ENCODE measurements at regions not wholly inside any gene's neighbourhood (a gene's known extent, or its start where the extent isn't known, plus 50 kb on each side); places are given as distances from the start of the nearest gene placed in this dataset.

DNA sequence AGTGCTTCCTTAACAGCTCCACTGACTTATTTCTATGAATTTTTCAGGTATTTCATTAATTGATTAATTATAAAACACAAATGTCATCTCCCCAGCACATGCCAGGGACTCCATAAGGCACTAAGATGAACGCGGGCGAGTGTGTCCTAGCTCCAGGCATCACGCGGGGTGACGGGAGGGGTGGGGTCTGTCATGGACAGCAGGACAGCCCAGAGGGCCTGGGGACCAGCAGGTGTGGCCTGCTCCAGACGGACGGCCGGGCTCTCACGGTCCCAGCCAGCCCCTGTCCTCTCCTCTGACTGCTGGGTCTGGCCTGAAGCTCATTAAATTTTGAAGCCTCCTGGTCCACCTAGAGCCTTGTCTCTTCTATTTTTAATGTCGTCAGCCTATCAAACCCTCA lies 531.1 kb downstream of the BRD1 start:
- no peak for DNase-seq

DNA sequence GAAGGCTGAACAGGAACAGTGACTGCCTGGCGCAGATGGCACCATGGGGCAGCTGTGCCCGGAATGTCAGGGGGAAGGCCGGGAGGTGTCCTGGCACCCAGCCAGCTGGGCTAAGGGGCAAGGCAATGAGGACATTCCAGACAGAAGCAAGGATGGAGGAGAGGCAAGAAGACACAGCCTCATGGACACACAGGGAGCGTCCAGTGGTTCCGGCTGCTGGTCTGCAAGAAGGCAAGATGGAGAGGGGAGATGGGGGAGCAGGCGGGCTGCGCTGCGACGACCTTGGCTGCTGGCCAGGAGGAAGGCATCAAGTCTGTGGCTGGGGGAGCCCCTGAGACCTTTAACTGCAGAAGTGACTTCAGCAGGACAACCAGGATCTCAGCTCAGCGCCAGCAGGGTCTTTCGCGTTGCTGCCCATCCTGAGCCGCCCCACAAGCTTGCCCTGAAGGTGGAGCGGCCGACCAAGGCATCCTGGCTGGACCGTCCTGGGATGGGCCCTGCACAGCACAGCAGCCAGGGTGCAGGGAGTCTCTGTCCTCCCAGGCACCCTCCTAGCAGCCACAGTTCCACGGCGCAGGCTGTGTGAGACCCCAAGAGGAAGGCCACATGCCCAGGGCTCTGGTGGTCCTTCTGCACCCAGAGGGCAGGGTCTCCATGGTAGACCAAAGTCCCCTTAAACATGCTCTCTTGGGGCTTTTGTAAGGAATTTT lies 531.7 kb downstream of the BRD1 start:
- no peak for DNase-seq

DNA sequence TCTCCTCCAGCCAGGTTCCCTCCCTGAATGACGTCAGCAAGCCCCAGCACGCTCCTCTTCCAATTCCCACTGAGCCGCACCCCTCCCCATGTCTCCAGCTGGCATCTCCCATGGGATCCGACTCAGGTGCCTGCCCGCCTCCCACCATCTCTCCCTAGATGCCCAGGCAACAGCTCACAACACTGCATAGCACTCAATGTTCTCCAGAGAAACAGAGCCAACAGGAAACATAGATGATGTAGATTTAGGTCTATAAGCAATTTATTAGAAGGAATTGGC lies 532.3 kb downstream of the BRD1 start:
- no peak for DNase-seq

DNA sequence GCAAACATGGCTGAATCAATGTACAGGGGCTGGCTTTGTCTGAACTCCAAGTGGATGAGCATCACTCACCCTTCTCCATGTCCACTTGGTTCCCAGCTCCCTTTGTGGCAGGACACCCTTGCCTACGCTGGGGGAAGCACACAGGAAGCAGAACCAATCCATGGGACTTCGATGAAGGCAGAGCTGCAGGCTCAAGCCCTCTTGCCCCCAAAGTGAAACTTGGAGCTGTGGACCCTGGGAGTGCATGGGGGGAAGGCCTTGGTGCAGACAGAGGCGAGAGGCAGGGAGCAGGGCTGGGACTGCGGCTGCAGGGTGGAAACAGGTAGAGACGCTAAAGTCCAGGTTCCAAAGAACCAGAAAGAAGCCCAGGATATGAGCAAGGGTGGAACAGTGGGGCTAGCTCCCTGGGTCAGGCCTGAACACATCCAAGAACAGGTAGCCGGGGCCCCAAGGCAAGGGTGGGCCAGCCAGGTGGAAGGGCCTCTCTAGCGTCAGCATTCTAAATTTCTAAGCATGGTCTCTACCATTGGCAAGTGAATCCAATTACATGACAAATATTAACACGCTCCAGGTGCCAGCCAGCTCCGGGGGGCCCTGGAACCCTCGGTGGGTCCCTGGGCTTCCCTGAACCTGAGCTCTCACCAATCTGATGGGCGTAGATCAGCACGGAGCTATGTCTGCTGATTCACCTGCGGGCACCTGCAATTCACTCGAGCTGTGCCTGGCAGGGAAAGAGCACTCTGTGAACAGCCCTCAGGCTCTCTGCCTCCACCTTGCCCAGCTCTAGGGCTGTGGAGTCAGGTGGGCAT lies 532.8 kb downstream of the BRD1 start:
- no peak for DNase-seq

DNA sequence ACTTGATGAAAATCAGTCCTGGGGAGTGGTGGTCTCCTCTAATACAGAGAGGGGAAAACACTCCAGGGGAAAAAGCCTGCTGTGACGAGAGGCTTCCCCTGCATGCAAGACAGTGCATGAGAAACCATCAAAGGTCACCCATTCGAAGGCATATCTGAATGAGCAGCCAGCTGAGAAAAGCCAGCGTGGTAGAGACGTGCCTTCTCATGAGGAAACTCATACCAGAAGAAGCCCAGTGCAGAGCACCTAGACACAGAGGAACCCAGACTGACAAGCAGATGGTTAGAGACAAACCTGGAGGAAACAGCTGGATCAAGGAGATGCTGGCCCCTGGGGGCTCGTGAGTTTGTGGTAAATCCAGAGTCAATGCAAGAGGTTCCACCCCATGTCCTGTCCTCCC lies 534.8 kb downstream of the BRD1 start:
- DNase-seq, result no peak

DNA sequence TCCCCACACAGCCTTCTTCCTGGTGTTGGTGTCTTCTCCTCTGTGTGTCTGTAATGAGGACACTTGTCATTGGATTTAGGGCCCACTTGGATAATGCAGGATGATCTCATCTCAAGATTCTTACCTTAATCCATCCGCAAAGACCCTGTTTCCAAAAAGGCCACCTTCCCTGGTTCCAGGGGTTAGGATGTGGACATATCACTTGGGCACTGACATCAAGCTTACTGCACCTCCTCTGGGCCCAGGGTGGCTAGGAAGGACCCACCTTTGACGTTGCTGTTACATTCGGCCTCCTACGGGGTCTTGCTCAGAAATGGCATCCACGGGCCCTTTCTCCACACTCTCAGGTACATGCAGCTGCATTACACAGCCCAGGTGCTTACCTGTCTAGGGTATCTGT lies 535.9 kb downstream of the BRD1 start:
- no peak for DNase-seq

DNA sequence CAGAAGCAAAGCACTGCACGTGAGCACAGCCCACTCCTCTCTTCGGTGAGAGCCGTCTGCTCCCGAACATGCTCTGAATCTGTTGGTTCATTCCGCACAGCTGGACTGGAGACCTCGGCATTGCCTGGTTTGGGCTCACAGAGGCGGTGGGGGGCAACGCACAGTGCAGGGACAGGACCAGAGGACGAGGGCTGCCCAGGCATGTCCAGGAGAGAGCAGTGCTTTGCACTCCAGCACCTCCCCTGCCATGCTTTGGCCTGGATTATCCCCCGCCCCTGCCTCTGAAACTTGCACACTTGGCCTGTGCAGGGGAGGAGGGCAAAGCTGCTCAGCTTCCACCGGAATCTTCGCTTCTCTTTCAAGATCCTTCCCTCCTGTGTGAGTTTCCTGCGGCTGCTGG lies 536.5 kb downstream of the BRD1 start:
- DNase-seq, result no peak

DNA sequence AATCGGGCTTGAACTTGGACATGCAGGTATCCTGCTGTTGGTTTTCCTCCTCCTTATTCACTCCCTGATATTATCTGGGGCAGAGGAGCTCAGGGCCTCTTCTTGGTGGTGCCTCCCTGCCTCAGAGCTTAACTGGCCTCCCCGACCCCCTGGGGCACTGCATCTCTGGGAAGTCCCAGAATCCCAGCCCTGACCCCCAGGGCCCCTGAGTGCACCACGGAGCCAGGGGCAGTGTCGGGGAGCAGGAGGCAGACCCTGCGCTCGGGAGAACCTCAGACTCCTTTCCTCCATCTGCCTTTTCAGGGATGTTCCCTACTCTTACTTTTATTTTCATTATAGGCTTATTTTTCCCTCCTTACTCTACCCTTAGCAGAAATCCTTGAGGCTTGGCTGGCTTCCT lies 537.0 kb downstream of the BRD1 start:
- DNase-seq, result no peak

DNA sequence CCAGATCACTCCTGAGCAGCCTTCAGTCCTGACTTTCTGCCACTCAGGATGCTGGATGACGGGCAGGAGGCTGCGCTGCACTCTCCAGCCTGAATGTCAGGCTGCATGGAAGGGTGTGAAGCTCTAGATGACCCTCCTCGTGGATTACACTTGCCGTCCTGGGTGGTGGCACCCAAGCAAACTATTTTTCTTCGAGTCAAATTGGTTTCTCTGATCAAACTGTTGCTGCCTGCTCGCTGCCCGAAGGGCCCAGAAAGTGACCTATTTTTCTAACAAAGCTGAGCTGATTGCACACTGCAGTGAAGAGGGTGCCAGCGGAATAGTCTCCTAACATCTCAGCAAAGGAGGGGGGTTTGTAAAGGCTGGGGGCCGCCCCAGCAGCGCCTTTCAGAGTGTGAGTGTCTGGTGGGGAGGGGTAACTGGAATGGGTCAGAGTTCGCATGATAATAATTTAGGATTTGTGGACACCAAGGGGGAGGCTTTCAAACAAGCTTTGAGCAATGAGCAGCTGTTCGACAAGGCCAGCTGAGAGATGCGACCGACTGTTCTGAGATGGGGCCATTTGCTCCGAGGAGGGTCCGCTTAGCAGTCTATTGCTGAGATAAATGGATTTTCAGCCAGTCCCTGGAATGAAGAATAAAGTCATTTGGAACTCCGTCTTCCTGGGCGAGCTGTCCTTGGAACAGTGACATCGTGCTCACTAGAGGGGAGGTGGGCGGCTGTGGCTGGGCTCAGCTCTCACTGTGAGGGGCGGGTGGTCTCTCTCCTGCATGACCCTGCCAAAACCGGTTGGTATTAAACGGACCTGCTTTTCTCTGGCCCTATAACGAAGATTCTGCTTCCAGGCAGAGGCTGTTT lies 537.6 kb downstream of the BRD1 start:
- DNase-seq, result no peak

DNA sequence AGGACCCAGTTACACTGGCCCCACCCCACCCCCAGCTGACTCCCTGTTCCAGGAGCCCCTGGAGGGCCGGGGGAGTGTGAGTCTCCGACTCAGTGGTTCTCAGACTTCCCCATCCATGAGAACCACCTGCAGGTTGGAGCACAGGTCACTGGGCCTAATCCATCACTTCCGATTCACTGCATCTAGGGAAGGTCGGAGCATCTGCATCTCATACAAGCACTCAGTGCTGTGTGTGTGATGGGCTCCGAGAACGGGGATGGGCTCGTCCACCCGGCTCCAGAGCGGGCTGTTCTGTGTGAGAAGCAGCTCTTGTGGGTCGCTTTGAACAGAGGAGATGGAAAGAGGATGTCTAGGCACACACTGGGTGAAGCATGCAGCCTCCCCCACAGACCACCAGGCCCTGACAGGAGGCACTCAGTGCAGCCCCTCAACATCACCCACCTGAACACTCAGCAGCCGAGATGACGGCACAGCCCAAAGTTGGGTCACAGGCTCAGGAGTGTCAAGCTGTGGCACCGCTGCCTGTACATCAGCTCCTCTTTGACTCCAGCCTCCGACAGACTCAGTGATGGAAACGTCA lies 541.4 kb downstream of the BRD1 start:
- no peak for DNase-seq

DNA sequence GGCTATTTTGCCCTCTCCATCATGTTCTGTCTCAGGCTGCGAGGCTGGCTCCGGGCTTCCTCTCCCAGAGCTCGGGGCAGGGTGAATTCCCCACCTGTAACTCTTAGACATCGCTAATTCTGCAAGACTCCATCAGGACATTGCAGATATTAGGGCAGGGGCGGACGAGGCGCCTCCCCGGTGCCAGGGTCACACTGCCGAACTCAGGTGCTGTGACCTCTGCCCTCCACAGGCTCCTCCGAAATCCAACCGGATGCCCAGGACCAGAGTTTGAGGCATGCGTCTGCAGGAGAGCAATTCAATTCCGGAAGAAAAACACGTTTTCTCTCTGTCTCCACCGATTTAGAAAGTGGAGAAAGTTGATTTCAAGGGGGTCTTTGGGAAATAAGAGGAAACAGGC lies 542.7 kb downstream of the BRD1 start:
- no peak for DNase-seq

DNA sequence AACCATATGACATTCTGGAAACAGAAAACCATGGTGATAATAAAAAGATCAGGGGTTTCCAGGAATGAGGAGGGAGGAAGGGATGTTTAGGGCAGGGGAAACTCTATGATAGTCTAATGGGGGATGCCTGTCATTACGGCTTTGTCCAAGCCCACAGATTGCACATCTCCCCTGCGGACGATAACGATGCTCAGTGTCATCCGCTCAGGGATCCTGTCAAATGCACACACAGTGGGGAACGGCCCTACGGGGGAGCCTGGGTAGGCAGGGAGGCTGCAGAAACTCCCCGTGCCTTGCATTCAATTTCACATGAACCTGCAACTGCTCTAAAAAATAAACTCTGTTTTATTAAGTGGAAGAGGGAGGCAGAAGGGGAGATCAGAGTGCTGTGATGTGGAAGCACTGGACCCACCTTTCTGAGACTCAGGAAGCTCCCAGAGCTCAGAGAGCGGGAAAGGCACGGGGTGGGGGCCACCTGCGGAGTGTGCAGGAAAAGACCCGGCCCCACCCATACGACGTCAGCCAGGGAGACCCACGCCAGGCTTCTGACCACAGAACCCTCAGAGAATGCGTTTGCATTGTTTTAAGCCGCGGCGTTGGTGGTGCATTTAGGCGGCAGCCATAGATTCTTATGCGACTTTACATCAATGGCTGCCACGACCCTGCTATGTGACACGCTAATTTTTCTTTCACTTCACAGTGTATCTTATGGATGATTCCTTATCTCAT lies 543.5 kb downstream of the BRD1 start:
- DNase-seq, result no peak

DNA sequence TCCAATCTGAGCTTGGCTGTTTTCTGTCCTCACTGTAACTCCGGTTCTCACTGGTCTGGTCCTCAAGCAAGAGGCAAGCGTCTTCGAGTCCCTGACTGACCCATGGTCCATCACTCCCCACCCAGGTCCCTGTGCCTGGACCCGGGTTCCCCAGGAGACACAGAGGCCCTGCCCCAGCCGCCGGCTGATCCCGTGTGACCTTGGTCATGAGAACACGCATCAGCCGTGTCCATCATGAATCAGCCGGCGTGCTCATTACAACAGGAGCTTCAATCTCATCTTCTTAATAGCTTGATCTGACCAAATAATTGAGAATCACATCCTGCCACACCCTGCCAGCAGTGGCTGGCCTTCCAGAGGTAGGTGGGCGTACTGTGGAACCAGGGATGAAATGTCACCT lies 545.1 kb downstream of the BRD1 start:
- no peak for DNase-seq

DNA sequence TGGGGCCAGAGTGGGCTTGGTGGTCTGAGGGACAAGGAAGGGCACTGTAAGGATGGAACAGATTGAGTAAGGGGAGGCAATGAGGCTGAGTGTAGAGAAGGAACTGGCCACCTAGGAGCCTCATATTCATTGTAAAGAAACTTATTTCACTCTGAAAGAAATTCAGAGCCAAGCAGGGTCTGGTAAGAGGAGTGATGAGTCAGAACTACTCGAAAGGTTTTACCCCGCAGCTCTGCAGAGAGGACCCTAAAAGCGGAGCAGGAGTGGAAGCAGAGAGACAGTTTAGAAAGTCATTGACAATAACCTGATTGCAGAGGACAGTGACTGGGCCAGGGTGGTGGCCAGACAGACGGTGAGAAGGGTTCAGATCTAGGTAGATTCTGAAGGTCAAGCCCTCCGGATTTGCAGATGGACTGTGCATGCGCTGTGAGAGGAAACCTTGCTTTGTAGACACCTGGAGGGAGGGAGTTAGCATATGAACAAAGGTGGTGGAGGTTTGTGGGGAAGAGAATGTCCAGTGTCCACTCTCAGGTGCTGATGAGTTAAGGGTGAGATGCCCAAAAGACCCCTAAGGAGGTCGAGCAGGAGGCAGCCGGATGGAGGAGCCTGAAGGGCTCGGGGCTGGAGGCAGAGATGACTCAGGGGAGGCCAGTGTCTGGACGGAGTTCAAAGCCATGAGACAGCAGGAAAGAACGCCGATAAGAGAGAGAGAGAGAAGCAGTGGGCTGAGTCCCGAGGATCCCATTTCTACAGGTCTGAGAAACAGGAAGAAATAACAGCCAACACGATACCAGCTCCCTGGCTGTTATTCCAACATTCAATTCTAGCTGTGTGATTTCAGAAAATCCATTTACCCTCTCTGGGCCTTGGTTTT lies 546.0 kb downstream of the BRD1 start:
- no peak for DNase-seq

DNA sequence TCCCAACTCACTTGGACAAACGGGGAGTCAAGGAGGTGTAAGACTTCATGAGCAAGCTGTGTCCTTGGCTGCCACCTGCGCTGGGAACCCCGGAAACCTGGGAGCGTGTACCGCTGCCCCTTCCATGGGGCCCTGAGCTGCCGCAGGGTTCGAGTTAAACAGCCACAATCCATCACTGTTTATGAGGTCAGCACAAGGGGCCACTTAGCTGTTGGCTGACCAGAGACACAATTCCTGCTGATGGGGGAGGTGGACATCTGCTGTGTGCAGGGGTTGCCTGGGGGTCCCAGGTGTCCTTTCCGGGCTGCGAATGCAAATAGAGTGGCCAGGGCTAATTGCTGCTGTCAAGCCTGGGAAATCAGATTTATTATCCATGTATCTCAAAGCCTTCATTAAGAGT lies 549.3 kb downstream of the BRD1 start:
- DNase-seq, result no peak

DNA sequence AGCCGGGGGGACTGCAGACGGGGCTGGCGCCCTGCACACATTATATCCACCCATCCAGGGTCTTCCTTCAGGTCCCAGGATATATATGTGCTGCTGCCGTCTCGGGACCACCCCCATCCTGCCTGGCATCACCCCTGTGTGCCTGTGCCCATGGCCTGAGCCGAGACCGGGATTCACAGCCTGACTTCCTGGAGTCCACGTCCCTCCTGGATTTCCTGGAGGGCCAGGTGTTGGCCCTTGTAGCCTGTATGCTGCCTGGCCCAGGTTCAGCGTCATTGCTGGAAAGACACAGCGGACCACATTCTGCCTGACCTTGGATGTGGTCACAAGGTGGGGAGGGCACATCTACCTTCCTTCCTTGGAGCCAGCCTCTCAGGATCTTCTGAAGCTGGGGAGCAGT lies 551.1 kb downstream of the BRD1 start:
- no peak for DNase-seq

DNA sequence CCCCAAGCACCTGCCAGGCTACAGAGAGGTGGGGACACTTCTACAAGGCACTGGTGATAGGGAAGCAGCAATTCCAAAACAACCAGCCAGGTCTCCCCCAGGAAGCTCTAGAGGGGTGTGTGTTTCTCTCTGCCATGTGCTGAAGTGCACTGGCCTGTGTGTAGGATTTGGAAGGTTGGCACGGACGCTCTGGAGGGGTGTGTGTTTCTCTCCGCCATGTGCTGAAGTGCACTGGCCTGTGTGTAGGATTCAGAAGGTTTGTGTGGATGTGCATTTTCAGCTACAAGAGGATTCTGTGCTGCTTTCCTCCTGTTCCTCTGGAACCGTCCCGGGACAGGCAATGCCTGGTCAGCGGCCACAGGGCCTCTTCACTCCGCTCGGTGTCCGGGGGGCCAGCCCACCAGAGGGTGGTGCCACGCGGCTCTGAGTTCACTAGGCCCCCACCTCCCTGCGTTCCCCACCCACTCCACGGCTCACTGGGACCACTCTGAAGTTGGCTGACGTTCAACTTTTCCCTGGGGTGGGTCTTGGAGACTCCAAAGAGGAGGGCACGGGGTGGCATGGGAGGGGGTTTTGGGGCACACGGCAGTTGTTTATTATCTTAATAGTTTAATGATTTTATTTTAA lies 552.8 kb downstream of the BRD1 start:
- DNase-seq, result no peak

DNA sequence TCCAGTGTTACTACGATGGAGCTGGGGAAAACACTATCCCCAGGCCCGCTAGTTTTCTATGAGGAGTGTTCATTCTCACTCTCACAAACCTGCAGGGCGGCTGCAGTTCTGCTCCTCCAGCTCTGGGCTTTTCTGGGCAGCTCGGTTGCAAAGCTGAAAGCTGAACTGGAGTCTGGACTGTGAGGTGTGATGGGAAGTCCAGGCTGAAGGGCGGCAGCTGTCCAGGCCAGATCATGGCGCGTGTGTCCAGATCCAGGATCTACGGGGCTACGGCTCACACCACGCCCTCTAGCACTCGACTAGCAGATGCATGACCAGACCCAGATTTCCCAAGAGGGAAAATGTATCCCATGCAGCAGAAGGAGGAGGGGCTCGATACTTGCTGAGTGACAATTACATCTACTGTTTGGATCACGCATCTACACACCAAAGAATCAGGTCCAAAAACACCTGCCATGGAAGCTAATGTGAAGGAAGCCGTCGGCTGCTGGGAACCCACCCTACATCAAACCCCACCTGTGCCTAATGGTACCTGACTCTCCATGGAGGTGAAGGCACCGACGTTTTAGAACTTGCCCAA lies 555.0 kb downstream of the BRD1 start:
- DNase-seq, result no peak

DNA sequence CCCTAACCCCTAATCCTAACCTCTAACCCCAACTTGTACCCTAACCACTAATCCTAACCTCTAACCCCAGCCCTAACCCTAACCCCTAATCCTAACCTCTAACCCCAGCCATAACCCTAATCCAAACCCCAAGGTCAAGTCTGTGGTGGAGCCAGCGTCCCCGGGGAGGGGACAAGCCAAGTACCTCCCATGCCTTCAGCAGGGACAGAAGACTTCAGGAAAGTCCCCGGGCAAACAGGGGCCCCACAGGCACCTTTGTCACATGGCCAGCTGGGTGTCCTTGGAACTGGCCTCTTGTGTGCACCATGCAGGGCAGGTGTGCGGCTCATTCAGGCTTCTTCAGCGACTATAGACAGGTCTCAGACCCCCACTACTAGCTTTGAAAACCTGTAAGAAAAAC lies 555.8 kb downstream of the BRD1 start:
- no peak for DNase-seq

DNA sequence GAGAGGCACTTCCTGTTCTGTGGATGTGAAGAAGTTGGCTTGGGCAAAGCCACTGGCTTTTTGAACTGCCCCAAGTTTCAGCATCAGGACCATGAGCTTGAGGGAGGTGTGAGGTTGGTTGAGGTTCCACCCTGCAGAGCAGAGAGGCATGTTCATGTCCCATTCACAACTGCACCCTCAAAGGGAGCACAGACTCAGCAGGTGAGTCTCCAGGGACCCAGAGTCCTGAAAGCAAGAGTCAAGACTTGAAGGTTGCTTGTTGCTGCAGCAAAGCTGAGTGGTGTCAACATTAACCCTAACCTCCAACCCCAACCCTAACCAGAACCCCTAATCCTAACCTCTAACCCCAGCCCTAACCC lies 556.3 kb downstream of the BRD1 start:
- no peak for DNase-seq

Measured in hematopoietic multipotent progenitor cell treated with erythropoietin and hydrocortisone succinate and interleukin-3 and kit ligand, for 6 days (in vitro differentiated cells).